ENCODE measurements at regions not wholly inside any gene's neighbourhood (a gene's known extent, or its start where the extent isn't known, plus 50 kb on each side); places are given as distances from the start of the nearest gene placed in this dataset.

- H3K27ac ChIP-seq = no peak overlapping the region
Observed at GRCh38 chr12:38985961-38986360, 80.6 kb upstream of the CPNE8 start.

DNA sequence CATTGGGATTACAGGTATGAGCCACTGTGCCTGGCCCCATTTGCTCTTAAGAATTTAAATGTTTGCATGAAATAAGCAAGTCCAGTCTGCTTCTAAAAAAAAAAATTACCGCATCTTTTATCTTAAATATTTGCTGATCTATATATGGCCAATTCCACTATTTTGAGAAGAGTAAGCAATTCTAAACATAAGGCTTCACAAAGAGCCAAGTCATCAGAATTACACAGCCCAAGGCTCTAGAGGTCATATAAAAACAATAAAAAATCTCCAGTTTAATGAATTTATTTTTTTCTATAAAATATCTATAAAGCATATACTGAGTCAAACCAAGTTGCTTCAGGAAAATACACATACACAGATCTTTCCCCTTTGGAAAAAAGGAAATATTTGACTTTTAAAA, 79.0 kb upstream of the CPNE8 start:
- Histone ChIP-seq H3K4me1 (no peaks in the 10 kb centered on the region), H3K27me3 (no peaks in the 10 kb centered on the region), H3K9me3 (peaks cover 0 to 3% of the 10 kb centered on the region in 2 donors), H3K4me3 (no peak overlapping the region), H3K27ac (no peak overlapping the region), H3K36me3 (no peaks in the 10 kb centered on the region)
- intact Hi-C loops (cut with DNase I; ENCODE audit: low total_unique reads) = no loop called here
- no peak for DNase-seq
- TF ChIP-seq POLR2A (IDR thresholded peaks at IDR 0.05) = no peak
- TF ChIP-seq, protein P1, sequence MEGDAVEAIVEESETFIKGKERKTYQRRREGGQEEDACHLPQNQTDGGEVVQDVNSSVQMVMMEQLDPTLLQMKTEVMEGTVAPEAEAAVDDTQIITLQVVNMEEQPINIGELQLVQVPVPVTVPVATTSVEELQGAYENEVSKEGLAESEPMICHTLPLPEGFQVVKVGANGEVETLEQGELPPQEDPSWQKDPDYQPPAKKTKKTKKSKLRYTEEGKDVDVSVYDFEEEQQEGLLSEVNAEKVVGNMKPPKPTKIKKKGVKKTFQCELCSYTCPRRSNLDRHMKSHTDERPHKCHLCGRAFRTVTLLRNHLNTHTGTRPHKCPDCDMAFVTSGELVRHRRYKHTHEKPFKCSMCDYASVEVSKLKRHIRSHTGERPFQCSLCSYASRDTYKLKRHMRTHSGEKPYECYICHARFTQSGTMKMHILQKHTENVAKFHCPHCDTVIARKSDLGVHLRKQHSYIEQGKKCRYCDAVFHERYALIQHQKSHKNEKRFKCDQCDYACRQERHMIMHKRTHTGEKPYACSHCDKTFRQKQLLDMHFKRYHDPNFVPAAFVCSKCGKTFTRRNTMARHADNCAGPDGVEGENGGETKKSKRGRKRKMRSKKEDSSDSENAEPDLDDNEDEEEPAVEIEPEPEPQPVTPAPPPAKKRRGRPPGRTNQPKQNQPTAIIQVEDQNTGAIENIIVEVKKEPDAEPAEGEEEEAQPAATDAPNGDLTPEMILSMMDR (IDR thresholded peaks at IDR 0.05) = no peak

More at GRCh38 chr12:38985961-38986360, 80.6 kb upstream of the CPNE8 start:
- intact Hi-C loops (cut with DNase I; ENCODE audit: low total_unique reads) = no loop called here
- no peak for DNase-seq
- TF ChIP-seq, protein P1 (IDR thresholded peaks at IDR 0.05) = no peak
- no peak for TF ChIP-seq POLR2A (IDR thresholded peaks at IDR 0.05)
- H3K9me3 ChIP-seq = peaks cover 0 to 3% of the 10 kb centered on the region in 2 donors
- H3K27me3 ChIP-seq = no peaks in the 10 kb centered on the region
- H3K36me3 ChIP-seq = no peaks in the 10 kb centered on the region
- no peaks in the 10 kb centered on the region for H3K4me1 ChIP-seq
- H3K4me3 ChIP-seq = no peak overlapping the region

GRCh38 chr12:38983117-38983571, 77.8 kb upstream of the CPNE8 start:
- intact Hi-C loops (cut with DNase I; ENCODE audit: low total_unique reads) = no loop called here
- no peaks in the 10 kb centered on the region for H3K27me3 ChIP-seq
- TF ChIP-seq POLR2A (IDR thresholded peaks at IDR 0.05) = no peak
- TF ChIP-seq, protein P1 (IDR thresholded peaks at IDR 0.05) = no peak
- no peak overlapping the region for H3K27ac ChIP-seq
- no peaks in the 10 kb centered on the region for H3K36me3 ChIP-seq
- H3K4me1 ChIP-seq = no peaks in the 10 kb centered on the region
- no peak for DNase-seq
- peaks cover 0 to 3% of the 10 kb centered on the region in 2 donors for H3K9me3 ChIP-seq
- H3K4me3 ChIP-seq = no peak overlapping the region

DNA sequence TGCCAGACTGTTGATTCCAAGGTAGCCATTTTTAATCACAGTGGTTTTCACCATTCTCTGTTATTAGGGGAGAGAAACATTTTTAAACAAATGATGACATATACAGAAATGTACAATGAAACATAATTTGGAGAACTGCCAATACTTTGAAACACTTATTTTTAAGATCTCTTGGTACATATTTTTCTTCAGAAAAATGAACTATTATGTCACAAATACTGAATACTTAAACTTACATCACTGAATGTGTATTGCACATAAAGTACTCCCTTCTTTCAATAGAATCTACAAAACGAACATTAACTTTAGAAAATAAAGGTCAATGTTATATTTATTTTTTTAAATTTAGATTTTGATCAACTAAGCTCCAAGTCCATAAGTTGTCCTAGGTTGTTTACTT, 71.7 kb upstream of the CPNE8 start:
- Histone ChIP-seq H3K27me3 (no peaks in the 10 kb centered on the region), H3K4me1 (no peaks in the 10 kb centered on the region), H3K4me3 (no peak overlapping the region), H3K9me3 (no peaks in the 10 kb centered on the region), H3K36me3 (no peaks in the 10 kb centered on the region), H3K27ac (no peak overlapping the region)
- intact Hi-C loops (cut with DNase I; ENCODE audit: low total_unique reads) = no loop called here
- DNase-seq = no peak
- no peak for TF ChIP-seq POLR2A (IDR thresholded peaks at IDR 0.05)

DNA sequence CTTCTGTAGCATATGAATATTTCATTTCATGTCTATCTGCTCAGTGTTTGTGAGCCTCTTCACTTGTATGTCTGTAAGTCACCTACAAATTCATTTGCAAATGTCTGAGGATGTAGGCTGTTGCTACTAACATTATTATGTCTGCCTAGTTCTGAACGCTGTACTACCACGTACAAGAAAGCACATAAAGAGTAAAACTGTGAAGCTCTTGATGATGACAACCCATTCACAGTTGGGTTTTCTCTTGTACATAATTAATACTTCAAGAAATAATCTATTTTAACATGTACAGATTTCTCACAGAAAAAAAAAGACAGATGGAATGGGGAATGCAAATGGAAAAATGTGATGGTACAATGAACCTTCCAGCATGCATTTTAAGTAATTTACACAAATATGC, 64.3 kb upstream of the CPNE8 start:
- TF ChIP-seq POLR2A (IDR thresholded peaks at IDR 0.05) = no peak
- TF ChIP-seq, protein P1 (IDR thresholded peaks at IDR 0.05) = no peak
- Histone ChIP-seq H3K36me3 (no peaks in the 10 kb centered on the region), H3K27me3 (no peaks in the 10 kb centered on the region), H3K9me3 (no peaks in the 10 kb centered on the region), H3K27ac (no peak overlapping the region), H3K4me3 (no peak overlapping the region), H3K4me1 (no peaks in the 10 kb centered on the region)
- intact Hi-C loops (cut with DNase I; ENCODE audit: low total_unique reads) = no loop called here
- no peak for DNase-seq

DNA sequence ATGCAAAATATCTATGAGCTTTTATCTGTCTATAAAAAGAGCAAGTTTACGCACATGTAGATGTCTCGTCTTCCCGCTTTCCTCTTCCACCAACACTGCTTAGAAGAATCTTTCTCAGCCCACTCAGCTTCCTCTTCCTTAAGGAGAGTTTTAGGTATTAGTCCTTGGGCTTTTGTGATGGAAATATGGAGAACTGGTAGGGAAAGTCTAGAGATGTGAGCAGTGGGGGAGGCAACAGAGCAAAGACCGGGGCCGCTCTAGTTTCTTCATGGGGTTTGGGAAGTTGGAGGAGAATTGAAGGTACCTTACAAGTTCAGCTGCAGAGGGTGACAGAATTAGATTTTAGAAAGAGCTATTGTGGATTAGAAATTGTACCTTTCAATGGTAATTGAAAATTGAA, 56.3 kb upstream of the CPNE8 start:
- DNase-seq = no peak
- no peak for TF ChIP-seq POLR2A (IDR thresholded peaks at IDR 0.05)
- TF ChIP-seq, protein P1 (IDR thresholded peaks at IDR 0.05) = no peak
- no peak overlapping the region for H3K27ac ChIP-seq
- H3K4me3 ChIP-seq = no peak overlapping the region
- H3K9me3 ChIP-seq = no peaks in the 10 kb centered on the region
- intact Hi-C loops (cut with DNase I; ENCODE audit: low total_unique reads) = no loop called here
- no peaks in the 10 kb centered on the region for H3K4me1 ChIP-seq
- H3K36me3 ChIP-seq = no peaks in the 10 kb centered on the region
- no peaks in the 10 kb centered on the region for H3K27me3 ChIP-seq
